Ishikawa (cell line): ENCODE measurements at regions not wholly inside any gene's neighbourhood (a gene's known extent, or its start where the extent isn't known, plus 50 kb on each side); places are given as distances from the start of the nearest gene placed in this dataset.

ENCODE experiments used
- CEBPB ChIP-seq: IDR thresholded peaks from 2 replicates; pipeline ENCODE4 v1.6.1; 2012
- CREB1 ChIP-seq: IDR thresholded peaks from 2 replicates; pipeline ENCODE4 v1.6.1; 2012; ENCODE audit warnings: low read depth
- EGR1 ChIP-seq: IDR thresholded peaks from 2 replicates; pipeline ENCODE4 v1.6.1; 2012
- EP300 ChIP-seq: IDR thresholded peaks from 2 replicates; pipeline ENCODE4 v1.6.1; 2012; ENCODE audit warnings: borderline replicate concordance
- FOXM1 ChIP-seq: IDR thresholded peaks from 2 replicates; pipeline ENCODE4 v1.6.1; 2012; ENCODE audit warnings: low read depth, borderline replicate concordance
- RAD21 ChIP-seq: IDR thresholded peaks from 2 replicates; pipeline ENCODE4 v1.6.1; 2012; ENCODE audit warnings: low read depth
- REST ChIP-seq: IDR thresholded peaks from 2 replicates; pipeline ENCODE4 v1.6.1; 2012; ENCODE audit warnings: low read depth, mild to moderate bottlenecking
- TAF1 ChIP-seq: IDR thresholded peaks from 2 replicates; pipeline ENCODE4 v1.6.1; 2012; ENCODE audit warnings: low read depth, mild to moderate bottlenecking
- TCF12 ChIP-seq: IDR thresholded peaks from 2 replicates; pipeline ENCODE4 v1.6.1; 2012; ENCODE audit warnings: low read depth
- TEAD4 ChIP-seq: IDR thresholded peaks from 2 replicates; pipeline ENCODE4 v1.6.1; 2012
- TF ChIP-seq, protein P1 (sequence below): IDR thresholded peaks from 2 replicates; pipeline ENCODE4 v1.6.1; 2012

GRCh38 chrX:10395179-10395578 is 225.2 kb downstream of the MID1 start:
- TF ChIP-seq TAF1, result no peak
- TF ChIP-seq REST, result no peak
- no peak for TF ChIP-seq TCF12
- TF ChIP-seq RAD21, result no peak
- TF ChIP-seq EGR1, result no peak
- TF ChIP-seq CEBPB, result no peak
- no peak for TF ChIP-seq TEAD4
- no peak for TF ChIP-seq EP300
- TF ChIP-seq, protein P1, sequence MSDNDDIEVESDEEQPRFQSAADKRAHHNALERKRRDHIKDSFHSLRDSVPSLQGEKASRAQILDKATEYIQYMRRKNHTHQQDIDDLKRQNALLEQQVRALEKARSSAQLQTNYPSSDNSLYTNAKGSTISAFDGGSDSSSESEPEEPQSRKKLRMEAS, result no peak
- TF ChIP-seq FOXM1, result no peak
- no peak for TF ChIP-seq CREB1
